ENCODE measurements at regions not wholly inside any gene's neighbourhood (a gene's known extent, or its start where the extent isn't known, plus 50 kb on each side); places are given as distances from the start of the nearest gene placed in this dataset.

DNA sequence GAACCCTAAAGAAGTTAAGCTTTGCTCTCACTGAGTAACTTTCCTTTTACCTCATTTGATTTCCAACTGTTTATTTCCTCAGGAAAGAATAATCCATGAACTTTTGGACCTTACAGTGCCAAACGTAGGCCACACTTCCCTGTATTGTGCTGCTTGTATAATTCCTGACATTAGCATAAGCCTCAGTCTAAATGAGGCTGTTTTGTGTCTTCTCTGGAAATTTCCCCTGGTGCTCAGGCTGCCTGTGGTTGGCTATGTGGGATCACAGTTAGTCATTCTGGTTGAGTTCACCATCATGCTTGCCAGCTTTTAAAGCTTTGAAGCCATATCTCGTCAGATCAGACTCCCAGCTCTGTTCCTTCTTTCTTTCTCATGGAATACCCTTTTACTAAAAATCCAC is 107.0 kb downstream of the FAM76B start:
- Histone ChIP-seq H3K9me3 (ENCODE audit: control insufficient read depth in 2 of 3, insufficient read depth in 1 of 3, low read length in 3 of 3) (no peaks in the 10 kb centered on the region), H3K36me3 (ENCODE audit: control insufficient read depth in 2 of 3, insufficient read depth in 3 of 3, low read length in 3 of 3) (no peaks in the 10 kb centered on the region), H3K4me3 (ENCODE audit: low read length in 3 of 3) (no peak overlapping the region), H3K27ac (ENCODE audit: low read depth in 2 of 2, low read length in 2 of 2) (no peak overlapping the region), H3K4me1 (ENCODE audit: control insufficient read depth in 2 of 3, insufficient read depth in 2 of 3, low read depth in 1 of 3, low read length in 3 of 3) (no peaks in the 10 kb centered on the region), H3K27me3 (ENCODE audit: control insufficient read depth, insufficient read depth, low read length) (no peaks in the 10 kb centered on the region), H3K9ac (ENCODE audit: low read length in 3 of 3) (no peak overlapping the region)
- DNase-seq (no peak), FAIRE-seq (no peak)
- intact Hi-C loops (cut with DNase I) = no loop called here
- TF ChIP-seq, protein P1, sequence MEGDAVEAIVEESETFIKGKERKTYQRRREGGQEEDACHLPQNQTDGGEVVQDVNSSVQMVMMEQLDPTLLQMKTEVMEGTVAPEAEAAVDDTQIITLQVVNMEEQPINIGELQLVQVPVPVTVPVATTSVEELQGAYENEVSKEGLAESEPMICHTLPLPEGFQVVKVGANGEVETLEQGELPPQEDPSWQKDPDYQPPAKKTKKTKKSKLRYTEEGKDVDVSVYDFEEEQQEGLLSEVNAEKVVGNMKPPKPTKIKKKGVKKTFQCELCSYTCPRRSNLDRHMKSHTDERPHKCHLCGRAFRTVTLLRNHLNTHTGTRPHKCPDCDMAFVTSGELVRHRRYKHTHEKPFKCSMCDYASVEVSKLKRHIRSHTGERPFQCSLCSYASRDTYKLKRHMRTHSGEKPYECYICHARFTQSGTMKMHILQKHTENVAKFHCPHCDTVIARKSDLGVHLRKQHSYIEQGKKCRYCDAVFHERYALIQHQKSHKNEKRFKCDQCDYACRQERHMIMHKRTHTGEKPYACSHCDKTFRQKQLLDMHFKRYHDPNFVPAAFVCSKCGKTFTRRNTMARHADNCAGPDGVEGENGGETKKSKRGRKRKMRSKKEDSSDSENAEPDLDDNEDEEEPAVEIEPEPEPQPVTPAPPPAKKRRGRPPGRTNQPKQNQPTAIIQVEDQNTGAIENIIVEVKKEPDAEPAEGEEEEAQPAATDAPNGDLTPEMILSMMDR (IDR thresholded peaks at IDR 0.05; ENCODE audit: borderline replicate concordance, extremely low read depth, insufficient read depth) = no peak

DNA sequence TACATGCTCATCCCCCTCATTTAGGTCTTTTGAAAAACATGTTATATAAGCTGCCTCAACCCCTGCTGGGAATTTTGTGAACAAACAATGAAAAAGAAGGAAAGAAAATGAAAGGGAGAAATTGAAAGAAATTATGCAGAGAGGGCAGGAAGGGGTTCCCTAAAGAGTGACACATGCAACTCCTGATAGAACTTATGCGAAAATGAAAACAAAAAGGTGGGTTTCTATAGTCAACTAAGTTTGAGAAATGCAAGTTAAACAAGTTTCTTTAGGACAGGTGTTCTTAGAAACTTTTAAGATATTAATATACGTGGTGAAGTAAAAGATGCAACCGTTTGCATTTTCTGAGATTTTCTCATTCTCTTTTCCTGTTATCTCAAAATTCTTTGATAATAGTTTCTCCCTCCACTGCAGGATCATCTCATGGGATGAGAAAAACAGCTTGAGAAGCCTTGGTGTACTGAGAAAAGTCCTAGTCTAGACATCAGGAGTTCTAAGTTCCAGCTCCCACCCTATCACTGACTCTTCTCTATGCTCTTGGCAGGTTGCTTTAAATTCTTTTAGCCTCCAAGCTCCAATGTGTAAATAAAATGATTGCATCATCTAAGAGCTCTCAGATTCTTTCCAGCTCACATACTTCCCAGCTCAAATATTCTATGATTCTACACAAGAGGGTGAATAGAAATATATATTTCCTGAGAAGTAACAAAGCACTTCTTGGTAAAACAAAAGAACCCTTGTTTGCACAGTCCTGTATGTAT is 109.2 kb downstream of the FAM76B start:
- Histone ChIP-seq H3K4me3 (ENCODE audit: low read length in 3 of 3) (no peak overlapping the region), H3K9ac (ENCODE audit: low read length in 3 of 3) (no peak overlapping the region), H3K4me1 (ENCODE audit: control insufficient read depth in 2 of 3, insufficient read depth in 2 of 3, low read depth in 1 of 3, low read length in 3 of 3) (no peaks in the 10 kb centered on the region), H3K36me3 (ENCODE audit: control insufficient read depth in 2 of 3, insufficient read depth in 3 of 3, low read length in 3 of 3) (no peaks in the 10 kb centered on the region), H3K27me3 (ENCODE audit: control insufficient read depth, insufficient read depth, low read length) (no peaks in the 10 kb centered on the region), H3K27ac (ENCODE audit: low read depth in 2 of 2, low read length in 2 of 2) (no peak overlapping the region), H3K9me3 (ENCODE audit: control insufficient read depth in 2 of 3, insufficient read depth in 1 of 3, low read length in 3 of 3) (no peaks in the 10 kb centered on the region)
- peak in 1 of 5 donors; percentile 46 for DNase-seq
- TF ChIP-seq, protein P1 (IDR thresholded peaks at IDR 0.05; ENCODE audit: borderline replicate concordance, extremely low read depth, insufficient read depth) = no peak
- FAIRE-seq = no peak
- intact Hi-C loops (cut with DNase I) = no loop called here

DNA sequence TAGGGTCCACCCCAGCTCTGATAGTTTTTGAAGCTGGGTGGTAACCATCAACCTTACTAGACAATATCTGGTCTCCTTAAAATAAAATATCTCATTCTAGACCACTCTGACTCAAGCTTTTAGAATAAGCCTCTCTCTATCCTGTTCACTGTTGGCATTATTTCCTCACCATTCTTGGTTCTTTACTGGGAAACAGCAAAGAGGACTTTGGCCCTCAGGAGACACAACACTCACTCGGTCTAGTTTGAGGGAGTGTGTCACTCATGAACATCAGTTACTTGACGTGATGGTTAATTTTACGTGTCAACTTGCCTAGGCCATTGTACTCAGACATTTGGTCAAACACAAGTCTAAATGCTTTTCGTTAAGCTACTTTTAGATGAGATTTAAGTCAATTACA is 110.6 kb downstream of the FAM76B start:
- intact Hi-C loops (cut with DNase I) = no loop called here
- FAIRE-seq (no peak), DNase-seq (no peak)
- H3K9me3 ChIP-seq (ENCODE audit: control insufficient read depth in 2 of 3, insufficient read depth in 1 of 3, low read length in 3 of 3) = no peaks in the 10 kb centered on the region
- H3K4me1 ChIP-seq (ENCODE audit: control insufficient read depth in 2 of 3, insufficient read depth in 2 of 3, low read depth in 1 of 3, low read length in 3 of 3) = no peaks in the 10 kb centered on the region
- no peaks in the 10 kb centered on the region for H3K36me3 ChIP-seq (ENCODE audit: control insufficient read depth in 2 of 3, insufficient read depth in 3 of 3, low read length in 3 of 3)
- TF ChIP-seq, protein P1 (IDR thresholded peaks at IDR 0.05; ENCODE audit: borderline replicate concordance, extremely low read depth, insufficient read depth) = no peak
- no peak overlapping the region for H3K4me3 ChIP-seq (ENCODE audit: low read length in 3 of 3)
- H3K27ac ChIP-seq (ENCODE audit: low read depth in 2 of 2, low read length in 2 of 2) = no peak overlapping the region
- H3K9ac ChIP-seq (ENCODE audit: low read length in 3 of 3) = no peak overlapping the region
- H3K27me3 ChIP-seq (ENCODE audit: control insufficient read depth, insufficient read depth, low read length) = no peaks in the 10 kb centered on the region

DNA sequence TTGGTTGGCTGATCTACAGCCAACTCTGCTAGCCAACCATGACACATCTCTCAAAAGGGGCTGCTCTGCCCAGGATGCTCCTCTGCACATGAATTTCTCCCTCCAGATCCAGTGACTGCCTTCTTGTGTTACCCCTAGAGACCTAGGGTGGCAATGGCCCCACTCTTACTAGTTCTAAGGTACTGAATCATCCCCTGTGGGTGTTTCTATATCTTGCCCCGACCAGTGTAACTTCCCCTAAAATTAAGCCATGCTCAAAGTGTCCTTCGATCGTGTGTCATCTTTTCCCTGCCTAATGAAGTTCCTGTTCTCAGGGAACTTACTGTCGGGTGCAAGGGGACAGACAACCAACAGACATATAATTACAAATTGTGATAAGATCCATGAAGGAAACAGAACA is 113.3 kb downstream of the FAM76B start:
- Histone ChIP-seq H3K9ac (ENCODE audit: low read length in 3 of 3) (no peak overlapping the region), H3K27ac (ENCODE audit: low read depth in 2 of 2, low read length in 2 of 2) (no peak overlapping the region), H3K27me3 (ENCODE audit: control insufficient read depth, insufficient read depth, low read length) (no peaks in the 10 kb centered on the region), H3K4me3 (ENCODE audit: low read length in 3 of 3) (no peak overlapping the region), H3K9me3 (ENCODE audit: control insufficient read depth in 2 of 3, insufficient read depth in 1 of 3, low read length in 3 of 3) (no peaks in the 10 kb centered on the region), H3K36me3 (ENCODE audit: control insufficient read depth in 2 of 3, insufficient read depth in 3 of 3, low read length in 3 of 3) (no peaks in the 10 kb centered on the region), H3K4me1 (ENCODE audit: control insufficient read depth in 2 of 3, insufficient read depth in 2 of 3, low read depth in 1 of 3, low read length in 3 of 3) (no peaks in the 10 kb centered on the region)
- no peak for FAIRE-seq
- DNase-seq = no peak
- intact Hi-C loops (cut with DNase I) = no loop called here
- TF ChIP-seq, protein P1 (IDR thresholded peaks at IDR 0.05; ENCODE audit: borderline replicate concordance, extremely low read depth, insufficient read depth) = no peak
